Astrocyte of the spinal cord (primary cell): ENCODE measurements at regions not wholly inside any gene's neighbourhood (a gene's known extent, or its start where the extent isn't known, plus 50 kb on each side); places are given as distances from the start of the nearest gene placed in this dataset.

Source experiments
- DNase-seq: peaks from one replicate; pipeline ENCODE4 v3.0.0; 2011; ENCODE audit warnings: low read depth, low spot score
- H3K4me3 ChIP-seq: 2 replicates; pipeline ENCODE4 v1.5.1; 2011; ENCODE audit warnings: low read depth, mild to moderate bottlenecking, low read length, moderate library complexity
- CTCF ChIP-seq: IDR thresholded peaks from 2 replicates; pipeline ENCODE4 v1.5.1; 2012; ENCODE audit warnings: low read depth, mild to moderate bottlenecking, low read length, inconsistent platforms
- in situ Hi-C: cut with HindIII; loops from 2 replicates; pipeline ENCODE4 v1.10.0; 2017; ENCODE audit warnings: low sequenced_read_pairs

- DNase-seq: no peak
- H3K4me3 ChIP-seq: no peak overlapping the region
- in situ Hi-C loops: no loop called here
- no peak for TF ChIP-seq CTCF
These were observed 318.3 kb downstream of the TMEM167A start for GRCh38 chr5:82758881-82759280.

GRCh38 chr5:82754759-82755158, 322.4 kb downstream of the TMEM167A start:
- no peak for TF ChIP-seq CTCF
- in situ Hi-C loops: no loop called here
- no peak for DNase-seq
- no peak overlapping the region for H3K4me3 ChIP-seq

GRCh38 chr5:82754036-82754746, 323.0 kb downstream of the TMEM167A start:
- in situ Hi-C loops: no loop called here
- TF ChIP-seq CTCF: no peak
- no peak overlapping the region for H3K4me3 ChIP-seq
- DNase-seq: no peak

GRCh38 chr5:82753374-82753773, 323.8 kb downstream of the TMEM167A start:
- in situ Hi-C loops: no loop called here
- no peak overlapping the region for H3K4me3 ChIP-seq
- no peak for TF ChIP-seq CTCF
- DNase-seq: no peak

GRCh38 chr5:82749461-82749820, 327.8 kb downstream of the TMEM167A start:
- TF ChIP-seq CTCF: no peak
- DNase-seq: no peak
- H3K4me3 ChIP-seq: no peak overlapping the region
- in situ Hi-C loops: no loop called here

- TF ChIP-seq CTCF: no peak
- in situ Hi-C loops: no loop called here
- DNase-seq: peak; percentile 37
- H3K4me3 ChIP-seq: no peak overlapping the region
These were observed 328.3 kb downstream of the TMEM167A start for GRCh38 chr5:82748688-82749460.
